AG09319 (cell line): ENCODE measurements at regions not wholly inside any gene's neighbourhood (a gene's known extent, or its start where the extent isn't known, plus 50 kb on each side); places are given as distances from the start of the nearest gene placed in this dataset.

Experiments
- DNase-seq: peaks from one replicate; pipeline ENCODE4 v3.0.0-alpha.2; 2010; ENCODE audit warnings: low read depth; ENCODE audit errors: extremely low read depth
- TF ChIP-seq, protein P1 (sequence below): IDR thresholded peaks from 2 replicates; pipeline ENCODE4 v1.5.1; 2011; ENCODE audit warnings: low read depth, mild to moderate bottlenecking, inconsistent platforms, low read length, moderate library complexity

DNA sequence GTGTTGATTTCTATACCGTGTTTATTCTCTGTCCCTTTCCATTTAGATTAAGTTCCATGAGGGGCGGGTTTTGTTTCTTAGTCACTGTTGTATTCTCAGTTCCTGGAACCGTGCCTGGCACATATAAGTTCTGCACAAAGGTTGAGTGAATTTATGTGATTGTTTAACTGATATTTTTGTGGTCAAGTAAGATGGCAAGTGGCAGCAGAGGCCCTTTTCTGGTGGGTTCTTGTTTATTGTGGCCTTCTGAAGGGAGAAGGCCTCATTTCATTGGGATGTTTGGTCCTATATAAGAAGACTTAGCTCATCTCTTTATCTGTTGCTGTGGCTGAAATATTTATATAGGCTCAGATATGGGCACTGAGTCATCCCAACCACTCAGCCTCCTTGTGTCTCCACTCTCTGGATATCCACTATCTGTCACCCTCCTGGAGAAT lies 262.5 kb downstream of the PSAT1 start:
- TF ChIP-seq, protein P1, sequence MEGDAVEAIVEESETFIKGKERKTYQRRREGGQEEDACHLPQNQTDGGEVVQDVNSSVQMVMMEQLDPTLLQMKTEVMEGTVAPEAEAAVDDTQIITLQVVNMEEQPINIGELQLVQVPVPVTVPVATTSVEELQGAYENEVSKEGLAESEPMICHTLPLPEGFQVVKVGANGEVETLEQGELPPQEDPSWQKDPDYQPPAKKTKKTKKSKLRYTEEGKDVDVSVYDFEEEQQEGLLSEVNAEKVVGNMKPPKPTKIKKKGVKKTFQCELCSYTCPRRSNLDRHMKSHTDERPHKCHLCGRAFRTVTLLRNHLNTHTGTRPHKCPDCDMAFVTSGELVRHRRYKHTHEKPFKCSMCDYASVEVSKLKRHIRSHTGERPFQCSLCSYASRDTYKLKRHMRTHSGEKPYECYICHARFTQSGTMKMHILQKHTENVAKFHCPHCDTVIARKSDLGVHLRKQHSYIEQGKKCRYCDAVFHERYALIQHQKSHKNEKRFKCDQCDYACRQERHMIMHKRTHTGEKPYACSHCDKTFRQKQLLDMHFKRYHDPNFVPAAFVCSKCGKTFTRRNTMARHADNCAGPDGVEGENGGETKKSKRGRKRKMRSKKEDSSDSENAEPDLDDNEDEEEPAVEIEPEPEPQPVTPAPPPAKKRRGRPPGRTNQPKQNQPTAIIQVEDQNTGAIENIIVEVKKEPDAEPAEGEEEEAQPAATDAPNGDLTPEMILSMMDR, result no peak
- no peak for DNase-seq

DNA sequence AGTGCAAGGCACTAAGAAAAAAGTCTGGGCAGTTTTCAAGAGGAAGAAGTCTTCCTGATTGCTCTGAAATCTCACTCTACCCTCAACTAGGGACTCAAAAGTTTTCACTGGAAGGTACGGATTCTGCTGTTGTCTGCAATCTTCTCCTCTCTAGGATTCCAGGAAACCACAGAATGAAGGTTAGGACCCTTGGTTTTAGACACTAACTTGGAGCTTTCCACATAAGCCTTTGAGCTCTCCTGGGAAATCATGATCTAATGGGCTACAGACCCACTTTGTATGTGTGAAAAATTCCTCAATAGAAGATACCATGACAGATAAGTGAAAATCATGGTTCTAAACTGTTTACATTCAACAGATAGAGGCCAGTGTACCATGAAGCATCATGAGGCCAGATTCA lies 265.1 kb downstream of the PSAT1 start:
- no peak for DNase-seq
- TF ChIP-seq, protein P1, result no peak

DNA sequence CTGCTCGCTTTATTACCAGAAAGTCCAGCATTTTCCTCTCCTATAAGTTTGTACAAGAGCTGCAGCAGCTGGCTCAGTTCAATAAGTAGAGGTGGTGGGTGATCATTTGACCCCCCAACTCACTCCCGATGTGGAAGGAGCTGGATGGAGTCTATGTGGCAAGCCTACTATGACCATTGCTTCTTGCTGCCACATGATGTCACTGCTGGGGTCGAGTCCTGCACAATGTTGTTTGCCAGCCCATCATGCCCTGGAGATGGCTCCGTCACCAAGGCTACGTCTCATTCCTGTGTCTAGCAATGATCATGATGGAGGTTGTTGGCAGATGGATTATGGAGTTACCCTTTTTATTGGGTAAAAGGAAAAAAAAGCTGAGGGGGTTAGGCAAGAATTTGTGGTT lies 266.3 kb downstream of the PSAT1 start:
- TF ChIP-seq, protein P1, result no peak
- no peak for DNase-seq

DNA sequence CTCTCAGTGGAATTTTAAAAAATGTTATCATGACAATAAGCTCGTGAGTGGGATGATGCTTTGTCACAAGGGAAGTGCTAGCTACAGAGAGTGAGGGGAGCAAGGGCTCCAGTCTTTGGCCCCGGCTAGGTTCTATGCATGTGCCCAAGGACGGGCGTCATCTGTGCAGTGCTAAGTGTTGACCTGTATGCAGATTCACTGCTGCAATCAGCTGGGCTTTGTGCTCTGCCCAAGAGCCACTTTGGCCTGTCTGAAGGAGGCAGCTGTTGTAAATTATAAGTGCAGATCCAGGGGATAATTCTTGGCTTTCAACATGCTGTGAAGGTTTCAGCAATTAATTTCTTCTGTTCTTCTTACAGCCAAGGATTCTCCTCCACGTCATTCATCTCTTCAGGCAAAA lies 268.6 kb downstream of the PSAT1 start:
- no peak for DNase-seq
- TF ChIP-seq, protein P1, result no peak

DNA sequence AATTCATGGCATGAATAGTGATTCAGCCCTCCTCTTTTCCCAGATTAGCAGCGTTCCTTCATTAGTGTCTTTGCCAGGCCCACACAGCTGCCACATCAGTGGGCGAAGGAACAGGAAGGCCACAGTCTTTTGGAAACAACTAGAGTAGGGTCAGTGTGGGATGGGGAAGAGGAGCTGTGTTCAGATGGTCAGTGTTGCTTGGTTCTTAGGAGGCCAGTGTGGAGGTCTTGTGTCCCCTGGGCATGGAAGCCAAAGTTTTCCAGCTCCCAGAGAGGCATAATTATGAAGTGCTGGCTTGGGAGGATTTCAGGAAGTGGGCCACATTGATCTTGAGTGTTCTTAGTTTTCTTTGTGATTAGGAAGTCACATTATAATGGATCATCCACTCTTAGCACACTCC lies 269.6 kb downstream of the PSAT1 start:
- DNase-seq, result no peak
- TF ChIP-seq, protein P1, result no peak

DNA sequence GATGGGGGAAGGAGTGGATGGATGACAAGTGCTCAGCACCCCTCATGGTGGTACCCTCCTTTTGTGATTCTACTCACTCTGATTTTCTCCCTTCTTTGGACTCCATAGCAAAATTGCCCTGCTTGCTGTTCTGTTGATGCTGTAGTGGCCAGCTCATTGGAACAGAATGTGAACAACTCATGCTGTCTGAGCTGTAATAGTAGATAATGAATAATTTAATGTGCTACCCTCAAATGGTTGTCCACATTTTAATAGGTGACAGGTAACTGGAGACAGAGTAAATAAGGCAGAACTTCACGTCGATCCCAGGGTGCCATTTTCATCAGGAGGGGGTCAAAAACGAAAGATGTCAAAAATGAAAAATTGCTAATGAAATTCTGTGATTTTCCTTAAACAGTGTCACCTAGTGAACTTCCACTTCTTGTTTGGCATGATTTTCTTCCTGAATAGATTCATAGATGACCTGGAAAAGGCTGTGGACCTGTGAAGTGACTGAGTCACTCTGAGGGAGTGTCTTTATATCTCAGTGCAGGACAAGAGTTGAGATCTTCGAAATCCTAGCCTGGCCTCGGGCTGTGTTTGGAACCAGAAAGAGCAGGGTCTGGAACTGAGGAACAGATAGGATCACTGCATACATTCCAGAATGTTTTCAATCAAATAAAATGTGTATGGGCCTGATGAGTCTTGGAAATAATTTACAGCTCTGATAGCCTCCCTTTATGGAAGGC lies 270.2 kb downstream of the PSAT1 start:
- no peak for DNase-seq
- TF ChIP-seq, protein P1, result no peak

DNA sequence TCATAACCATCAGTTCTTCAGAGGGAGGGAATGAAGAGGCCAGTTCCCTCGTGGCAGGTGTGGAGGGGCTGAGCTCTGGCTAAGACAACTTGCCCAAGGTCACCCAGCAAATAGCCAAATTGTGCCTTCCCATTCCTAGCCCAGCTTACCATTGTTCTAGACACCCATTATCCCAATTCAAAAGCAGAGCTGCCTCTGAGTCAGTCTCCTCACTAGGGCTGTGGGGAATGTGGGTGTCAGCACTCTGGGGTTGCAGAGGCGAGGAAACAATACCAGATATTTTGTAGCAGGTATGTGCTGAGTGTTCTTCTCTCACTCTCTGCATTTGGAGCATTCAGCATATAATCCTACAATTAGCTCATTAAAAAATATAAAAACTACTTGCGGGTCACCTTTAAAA lies 270.8 kb downstream of the PSAT1 start:
- TF ChIP-seq, protein P1, result no peak
- DNase-seq, result no peak
